ENCODE measurements at regions not wholly inside any gene's neighbourhood (a gene's known extent, or its start where the extent isn't known, plus 50 kb on each side); places are given as distances from the start of the nearest gene placed in this dataset.

GRCh38 chr16:51034481-51035109 lies 116.5 kb downstream of the SALL1 start:
- H3K36me3 ChIP-seq (replicated peaks; ENCODE audit: insufficient read depth, low read depth), result no peaks in the 10 kb centered on the region
- H3K79me2 ChIP-seq, result no peaks in the 10 kb centered on the region
- no peaks in the 10 kb centered on the region for H3K9me2 ChIP-seq (replicated peaks; ENCODE audit: insufficient read depth)
- H4K20me1 ChIP-seq (ENCODE audit: insufficient read depth, poor library complexity, severe bottlenecking), result no peaks in the 10 kb centered on the region
- H3K4me3 ChIP-seq, result no peak overlapping the region
- no peak overlapping the region for H3K4me2 ChIP-seq
- TF ChIP-seq EZH2 (IDR thresholded peaks at IDR 0.05; ENCODE audit: borderline replicate concordance) (no peak), CTCF (IDR thresholded peaks at IDR 0.05; ENCODE audit: poor library complexity) (no peak), EZH2phosphoT487 (IDR thresholded peaks at IDR 0.05; ENCODE audit: low read depth, severe bottlenecking, unreplicated experiment) (no peak)
- H2AFZ ChIP-seq, result no peak overlapping the region
- no peaks in the 10 kb centered on the region for H3K27me3 ChIP-seq
- no peak for DNase-seq (ENCODE audit: low spot score)
- H3K4me1 ChIP-seq (ENCODE audit: insufficient read depth), result no peaks in the 10 kb centered on the region
- H3K9me3 ChIP-seq (ENCODE audit: low read depth), result no peaks in the 10 kb centered on the region
- no peak overlapping the region for H3K27ac ChIP-seq
- WGBS (ENCODE audit: low lambda C conversion rate, missing lambda C conversion rate), result 60% methylated on average over 6 of the region's 6 CpGs

- H3K27me3 ChIP-seq, result no peaks in the 10 kb centered on the region
- H3K36me3 ChIP-seq (replicated peaks; ENCODE audit: insufficient read depth, low read depth), result no peaks in the 10 kb centered on the region
- 93% methylated on average over 4 of the region's 4 CpGs for WGBS (ENCODE audit: low lambda C conversion rate, missing lambda C conversion rate)
- H4K20me1 ChIP-seq (ENCODE audit: insufficient read depth, poor library complexity, severe bottlenecking), result no peaks in the 10 kb centered on the region
- no peaks in the 10 kb centered on the region for H3K9me3 ChIP-seq (ENCODE audit: low read depth)
- H2AFZ ChIP-seq, result no peak overlapping the region
- no peak for TF ChIP-seq EZH2 (IDR thresholded peaks at IDR 0.05; ENCODE audit: borderline replicate concordance)
- no peak for TF ChIP-seq EZH2phosphoT487 (IDR thresholded peaks at IDR 0.05; ENCODE audit: low read depth, severe bottlenecking, unreplicated experiment)
- TF ChIP-seq CTCF (IDR thresholded peaks at IDR 0.05; ENCODE audit: poor library complexity), result no peak
- H3K79me2 ChIP-seq, result no peaks in the 10 kb centered on the region
- no peak overlapping the region for H3K4me2 ChIP-seq
- H3K4me1 ChIP-seq (ENCODE audit: insufficient read depth), result no peaks in the 10 kb centered on the region
- no peak overlapping the region for H3K4me3 ChIP-seq
- H3K9me2 ChIP-seq (replicated peaks; ENCODE audit: insufficient read depth), result no peaks in the 10 kb centered on the region
- no peak overlapping the region for H3K27ac ChIP-seq
- DNase-seq (ENCODE audit: low spot score), result no peak
These were observed 119.5 kb downstream of the SALL1 start for GRCh38 chr16:51031598-51031997.

GRCh38 chr16:51030516-51030915 lies 120.6 kb downstream of the SALL1 start:
- no peak overlapping the region for H3K27ac ChIP-seq
- H2AFZ ChIP-seq, result no peak overlapping the region
- no peak overlapping the region for H3K4me3 ChIP-seq
- TF ChIP-seq CTCF (IDR thresholded peaks at IDR 0.05; ENCODE audit: poor library complexity) (no peak), EZH2 (IDR thresholded peaks at IDR 0.05; ENCODE audit: borderline replicate concordance) (no peak), EZH2phosphoT487 (IDR thresholded peaks at IDR 0.05; ENCODE audit: low read depth, severe bottlenecking, unreplicated experiment) (no peak)
- no peaks in the 10 kb centered on the region for H3K79me2 ChIP-seq
- H3K9me3 ChIP-seq (ENCODE audit: low read depth), result no peaks in the 10 kb centered on the region
- no peaks in the 10 kb centered on the region for H3K4me1 ChIP-seq (ENCODE audit: insufficient read depth)
- no peaks in the 10 kb centered on the region for H3K9me2 ChIP-seq (replicated peaks; ENCODE audit: insufficient read depth)
- H3K4me2 ChIP-seq, result no peak overlapping the region
- H3K27me3 ChIP-seq, result no peaks in the 10 kb centered on the region
- H3K36me3 ChIP-seq (replicated peaks; ENCODE audit: insufficient read depth, low read depth), result no peaks in the 10 kb centered on the region
- DNase-seq (ENCODE audit: low spot score), result no peak
- no peaks in the 10 kb centered on the region for H4K20me1 ChIP-seq (ENCODE audit: insufficient read depth, poor library complexity, severe bottlenecking)
- 65% methylated on average over 4 of the region's 4 CpGs for WGBS (ENCODE audit: low lambda C conversion rate, missing lambda C conversion rate)
